GM10266 (cell line): ENCODE measurements at regions not wholly inside any gene's neighbourhood (a gene's known extent, or its start where the extent isn't known, plus 50 kb on each side); places are given as distances from the start of the nearest gene placed in this dataset.

Source experiments
- DNase-seq: peaks from one replicate; pipeline ENCODE4 v3.0.0; 2012; ENCODE audit errors: extremely low spot score
- CTCF ChIP-seq: IDR thresholded peaks from 2 replicates; pipeline ENCODE4 v1.5.1; 2012; ENCODE audit warnings: mild to moderate bottlenecking, low read depth; ENCODE audit not compliant: control insufficient read depth, insufficient read depth; ENCODE audit errors: missing control alignments

DNA sequence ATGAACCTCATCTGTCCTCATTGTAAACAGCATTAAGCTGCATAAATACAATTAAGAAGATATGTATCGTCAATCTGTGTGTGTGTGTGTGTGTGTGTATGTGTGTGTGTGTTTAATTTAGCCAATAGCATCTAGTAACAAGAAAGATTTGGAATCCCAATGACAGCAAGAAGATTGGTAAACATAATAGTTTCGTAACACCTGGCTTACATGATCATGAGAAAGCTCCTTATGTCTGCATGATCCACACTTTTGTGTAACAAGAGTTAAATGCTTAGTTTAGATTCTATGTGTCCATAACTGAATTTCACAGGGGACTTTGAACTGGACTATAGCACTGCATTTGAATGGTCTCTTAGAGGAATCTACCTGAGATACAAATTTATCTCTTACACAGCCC lies 191.0 kb upstream of the BET1 start:
- TF ChIP-seq CTCF: no peak
- no peak for DNase-seq

- TF ChIP-seq CTCF: no peak
- DNase-seq: no peak
Measured at GRCh38 chr7:94195813-94196212, 191.7 kb upstream of the BET1 start.

DNA sequence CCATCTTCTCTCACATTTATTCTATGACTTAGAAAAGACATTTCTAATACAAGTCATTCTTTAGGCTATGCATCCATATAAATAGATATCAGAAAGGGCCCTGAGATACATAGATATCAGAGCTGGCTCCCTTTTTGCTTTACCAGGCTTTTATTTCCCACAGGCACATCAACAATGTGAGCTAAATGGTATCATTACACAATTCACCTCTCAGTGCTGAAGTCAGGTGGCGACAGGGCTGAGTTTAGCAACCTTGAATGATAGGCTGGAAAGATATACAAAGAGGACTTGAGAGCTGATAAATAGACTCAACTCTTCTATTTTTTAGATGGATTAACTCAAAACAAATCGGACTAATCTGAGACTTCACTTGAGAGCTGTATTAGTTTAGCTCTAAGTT lies 189.2 kb upstream of the COL1A2 start:
- DNase-seq: no peak
- no peak for TF ChIP-seq CTCF

DNA sequence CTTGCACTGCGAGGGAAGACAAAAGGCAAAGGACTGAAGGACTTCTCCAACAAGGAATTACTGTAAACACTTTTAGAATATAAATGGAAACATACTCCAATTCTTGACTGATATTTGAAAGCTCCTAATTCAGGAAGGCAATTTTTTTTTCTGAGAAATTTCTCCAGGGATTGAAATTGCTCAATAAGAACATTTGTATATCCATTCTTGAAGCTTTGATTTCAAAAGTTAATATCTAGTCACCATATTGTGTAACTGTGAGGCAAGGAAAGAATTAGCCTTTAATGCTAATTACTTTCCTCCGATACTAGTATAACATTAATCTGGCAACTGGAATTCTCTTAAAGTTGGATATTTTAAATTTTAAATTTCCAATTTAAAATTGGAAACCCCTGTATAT lies 188.4 kb upstream of the COL1A2 start:
- no peak for DNase-seq
- TF ChIP-seq CTCF: no peak

DNA sequence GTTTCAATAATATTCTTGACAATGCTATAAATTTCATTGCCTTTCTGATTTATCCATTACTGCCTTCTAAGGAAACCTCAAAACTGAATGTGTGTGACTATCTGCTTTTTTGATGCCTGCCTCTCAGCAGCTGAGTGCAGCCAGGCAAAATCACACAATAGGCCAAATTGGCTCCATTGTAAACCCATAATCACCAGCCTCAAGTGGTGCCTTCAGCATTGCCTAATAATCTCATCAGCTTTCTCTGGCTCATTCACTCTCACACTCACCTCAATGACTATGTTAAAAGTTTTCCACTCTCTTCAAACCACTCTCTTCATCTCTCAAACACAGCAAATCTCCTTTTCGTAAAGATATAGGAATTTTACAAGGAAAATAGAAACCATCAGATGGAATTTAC lies 182.5 kb upstream of the COL1A2 start:
- no peak for DNase-seq
- TF ChIP-seq CTCF: no peak

DNA sequence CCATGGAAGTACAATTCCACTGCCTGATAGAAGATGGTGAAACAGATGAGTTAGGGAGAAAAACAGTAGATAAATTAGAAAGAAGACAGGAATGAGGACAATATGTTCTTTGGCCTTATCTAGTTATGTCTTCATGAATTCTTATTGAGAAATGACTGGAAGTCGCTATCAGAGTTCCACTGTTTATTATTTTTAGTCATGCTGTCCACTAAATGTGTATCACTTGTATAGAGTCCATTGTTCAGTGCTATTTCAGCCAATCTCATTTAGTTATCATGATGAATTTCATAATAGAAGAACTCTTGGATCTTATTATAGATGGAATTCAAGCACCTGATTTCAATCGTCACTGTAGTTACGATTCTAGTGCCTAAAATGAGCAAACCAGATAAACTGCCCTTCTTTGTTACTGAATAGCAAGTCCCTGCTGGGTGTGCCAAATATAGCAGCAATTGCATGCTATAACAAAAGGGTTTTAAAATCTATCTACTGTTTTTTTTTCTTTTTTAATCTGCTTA lies 177.7 kb upstream of the COL1A2 start:
- TF ChIP-seq CTCF: no peak
- no peak for DNase-seq

- no peak for TF ChIP-seq CTCF
- DNase-seq: no peak
Measured at GRCh38 chr7:94217766-94218165, 176.9 kb upstream of the COL1A2 start.
